ENCODE measurements at regions not wholly inside any gene's neighbourhood (a gene's known extent, or its start where the extent isn't known, plus 50 kb on each side); places are given as distances from the start of the nearest gene placed in this dataset.

GRCh38 chr9:17871213-17871890, 292.5 kb downstream of the SH3GL2 start:
- DNase-seq (ENCODE audit: low read depth) = no peak
- no peak overlapping the region for H3K4me3 ChIP-seq (ENCODE audit: low read length)
- TF ChIP-seq CTCF (conservative IDR thresholded peaks at IDR 0.05; ENCODE audit: low read depth, low read length) = no peak

- DNase-seq (ENCODE audit: low read depth) = no peak
- TF ChIP-seq CTCF (conservative IDR thresholded peaks at IDR 0.05; ENCODE audit: low read depth, low read length) = no peak
- no peak overlapping the region for H3K4me3 ChIP-seq (ENCODE audit: low read length)
These were observed 297.0 kb downstream of the SH3GL2 start for GRCh38 chr9:17875886-17876285.

- H3K4me3 ChIP-seq (ENCODE audit: low read length) = no peak overlapping the region
- no peak for TF ChIP-seq CTCF (conservative IDR thresholded peaks at IDR 0.05; ENCODE audit: low read depth, low read length)
These were observed 297.8 kb downstream of the SH3GL2 start for GRCh38 chr9:17876687-17877086.

GRCh38 chr9:17878810-17879370, 300.0 kb downstream of the SH3GL2 start:
- DNase-seq (ENCODE audit: low read depth) = no peak
- no peak overlapping the region for H3K4me3 ChIP-seq (ENCODE audit: low read length)
- TF ChIP-seq CTCF (conservative IDR thresholded peaks at IDR 0.05; ENCODE audit: low read depth, low read length) = no peak

More at GRCh38 chr9:17876687-17877086, 297.8 kb downstream of the SH3GL2 start:
- no peak for DNase-seq (ENCODE audit: low read depth)

- TF ChIP-seq CTCF (conservative IDR thresholded peaks at IDR 0.05; ENCODE audit: low read depth, low read length) = no peak
- no peak for DNase-seq (ENCODE audit: low read depth)
- no peak overlapping the region for H3K4me3 ChIP-seq (ENCODE audit: low read length)
These were observed 302.5 kb downstream of the SH3GL2 start for GRCh38 chr9:17881371-17881770.

- no peak for DNase-seq (ENCODE audit: low read depth)
- no peak overlapping the region for H3K4me3 ChIP-seq (ENCODE audit: low read length)
- no peak for TF ChIP-seq CTCF (conservative IDR thresholded peaks at IDR 0.05; ENCODE audit: low read depth, low read length)
These were observed 304.1 kb downstream of the SH3GL2 start for GRCh38 chr9:17882688-17883594.

Measured in retinal pigment epithelial cell (primary cell).